ENCODE measurements at regions not wholly inside any gene's neighbourhood (a gene's known extent, or its start where the extent isn't known, plus 50 kb on each side); places are given as distances from the start of the nearest gene placed in this dataset.

- TF ChIP-seq ZNF511 (CRISPR knock-in tag; IDR thresholded peaks at IDR 0.05) (no peak), SMARCC2 (IDR thresholded peaks at IDR 0.05; ENCODE audit: low read depth) (no peak), CTCF (IDR thresholded peaks at IDR 0.05 in 2 of 3, conservative IDR thresholded peaks at IDR 0.05 in 1 of 3; ENCODE audit: insufficient read depth in 2 of 3, low read depth in 1 of 3, low read length in 3 of 3) (no peak), MAFG (tag; conservative IDR thresholded peaks at IDR 0.05) (no peak), FOXJ3 (CRISPR knock-in tag; IDR thresholded peaks at IDR 0.05) (no peak), RHOXF2B (CRISPR knock-in tag; conservative IDR thresholded peaks at IDR 0.05) (no peak), GABPB1 (CRISPR knock-in tag; IDR thresholded peaks at IDR 0.05) (no peak), EGR1 (conservative IDR thresholded peaks at IDR 0.05) (no peak), FOXM1 (IDR thresholded peaks at IDR 0.05; ENCODE audit: low read depth) (no peak), FOXM1 (CRISPR knock-in tag; IDR thresholded peaks at IDR 0.05; ENCODE audit: low read depth) (no peak), ZBTB8A (IDR thresholded peaks at IDR 0.05; ENCODE audit: partially characterized antibody) (no peak), LEF1 (IDR thresholded peaks at IDR 0.05) (no peak), NR2C2 (CRISPR knock-in tag; IDR thresholded peaks at IDR 0.05) (no peak), NR2C2 (tag; IDR thresholded peaks at IDR 0.05) (no peak), POLR2A (conservative IDR thresholded peaks at IDR 0.05) (no peak), JUND (IDR thresholded peaks at IDR 0.05; ENCODE audit: borderline replicate concordance, low read depth, low read length) (no peak), JUND (tag; IDR thresholded peaks at IDR 0.05; ENCODE audit: borderline replicate concordance, low read depth, low read length) (no peak)
Measured at GRCh38 chr3:81024560-81024959, 736.9 kb downstream of the GBE1 start.

All from K562 (cell line).